ENCODE measurements at regions not wholly inside any gene's neighbourhood (a gene's known extent, or its start where the extent isn't known, plus 50 kb on each side); places are given as distances from the start of the nearest gene placed in this dataset.
A peak's percentile ranks its signal among the peaks of the same experiment; 100 is the strongest.

GRCh38 chr1:208531003-208531750 is 287.0 kb upstream of the PLXNA2 start:
- TF ChIP-seq EZH2 (IDR thresholded peaks at IDR 0.05; ENCODE audit: borderline replicate concordance, insufficient read depth, low read length, poor library complexity, severe bottlenecking) (no peak), MXI1 (conservative IDR thresholded peaks at IDR 0.05; ENCODE audit: poor library complexity, severe bottlenecking) (no peak), EP300 (conservative IDR thresholded peaks at IDR 0.05; ENCODE audit: poor library complexity, severe bottlenecking) (no peak), SMC3 (conservative IDR thresholded peaks at IDR 0.05; ENCODE audit: poor library complexity) (no peak), TAF1 (IDR thresholded peaks at IDR 0.05; ENCODE audit: low read depth) (no peak), RAD21 (conservative IDR thresholded peaks at IDR 0.05) (no peak), REST (IDR thresholded peaks at IDR 0.05; ENCODE audit: borderline replicate concordance) (no peak), POLR2AphosphoS5 (IDR thresholded peaks at IDR 0.05) (no peak)
- TF ChIP-seq, protein P1, sequence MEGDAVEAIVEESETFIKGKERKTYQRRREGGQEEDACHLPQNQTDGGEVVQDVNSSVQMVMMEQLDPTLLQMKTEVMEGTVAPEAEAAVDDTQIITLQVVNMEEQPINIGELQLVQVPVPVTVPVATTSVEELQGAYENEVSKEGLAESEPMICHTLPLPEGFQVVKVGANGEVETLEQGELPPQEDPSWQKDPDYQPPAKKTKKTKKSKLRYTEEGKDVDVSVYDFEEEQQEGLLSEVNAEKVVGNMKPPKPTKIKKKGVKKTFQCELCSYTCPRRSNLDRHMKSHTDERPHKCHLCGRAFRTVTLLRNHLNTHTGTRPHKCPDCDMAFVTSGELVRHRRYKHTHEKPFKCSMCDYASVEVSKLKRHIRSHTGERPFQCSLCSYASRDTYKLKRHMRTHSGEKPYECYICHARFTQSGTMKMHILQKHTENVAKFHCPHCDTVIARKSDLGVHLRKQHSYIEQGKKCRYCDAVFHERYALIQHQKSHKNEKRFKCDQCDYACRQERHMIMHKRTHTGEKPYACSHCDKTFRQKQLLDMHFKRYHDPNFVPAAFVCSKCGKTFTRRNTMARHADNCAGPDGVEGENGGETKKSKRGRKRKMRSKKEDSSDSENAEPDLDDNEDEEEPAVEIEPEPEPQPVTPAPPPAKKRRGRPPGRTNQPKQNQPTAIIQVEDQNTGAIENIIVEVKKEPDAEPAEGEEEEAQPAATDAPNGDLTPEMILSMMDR (IDR thresholded peaks at IDR 0.05; ENCODE audit: poor library complexity, severe bottlenecking) = no peak
- Histone ChIP-seq H3F3A (ENCODE audit: insufficient read depth, low read length, poor library complexity, severe bottlenecking) (peaks cover 17% of the 10 kb centered on the region), H3K27me3 (ENCODE audit: insufficient read depth, low read depth, low read length) (no peaks in the 10 kb centered on the region), H4K20me1 (ENCODE audit: insufficient read depth) (no peaks in the 10 kb centered on the region), H3K27ac (ENCODE audit: low read length) (peak overlapping the region; percentile 3), H3K36me3 (ENCODE audit: insufficient read depth, low read length) (no peaks in the 10 kb centered on the region), H3K4me2 (ENCODE audit: low read length) (no peak overlapping the region), H3K79me2 (replicated peaks; ENCODE audit: insufficient read depth, low read length) (no peaks in the 10 kb centered on the region), H3K9me2 (ENCODE audit: insufficient read depth, low read length) (no peaks in the 10 kb centered on the region), H3K9ac (ENCODE audit: low read length) (no peak overlapping the region), H3K4me3 (ENCODE audit: low read length) (no peak overlapping the region), H3K9me3 (ENCODE audit: low read length) (no peaks in the 10 kb centered on the region), H2AFZ (ENCODE audit: low read depth, low read length) (no peak overlapping the region)

DNA sequence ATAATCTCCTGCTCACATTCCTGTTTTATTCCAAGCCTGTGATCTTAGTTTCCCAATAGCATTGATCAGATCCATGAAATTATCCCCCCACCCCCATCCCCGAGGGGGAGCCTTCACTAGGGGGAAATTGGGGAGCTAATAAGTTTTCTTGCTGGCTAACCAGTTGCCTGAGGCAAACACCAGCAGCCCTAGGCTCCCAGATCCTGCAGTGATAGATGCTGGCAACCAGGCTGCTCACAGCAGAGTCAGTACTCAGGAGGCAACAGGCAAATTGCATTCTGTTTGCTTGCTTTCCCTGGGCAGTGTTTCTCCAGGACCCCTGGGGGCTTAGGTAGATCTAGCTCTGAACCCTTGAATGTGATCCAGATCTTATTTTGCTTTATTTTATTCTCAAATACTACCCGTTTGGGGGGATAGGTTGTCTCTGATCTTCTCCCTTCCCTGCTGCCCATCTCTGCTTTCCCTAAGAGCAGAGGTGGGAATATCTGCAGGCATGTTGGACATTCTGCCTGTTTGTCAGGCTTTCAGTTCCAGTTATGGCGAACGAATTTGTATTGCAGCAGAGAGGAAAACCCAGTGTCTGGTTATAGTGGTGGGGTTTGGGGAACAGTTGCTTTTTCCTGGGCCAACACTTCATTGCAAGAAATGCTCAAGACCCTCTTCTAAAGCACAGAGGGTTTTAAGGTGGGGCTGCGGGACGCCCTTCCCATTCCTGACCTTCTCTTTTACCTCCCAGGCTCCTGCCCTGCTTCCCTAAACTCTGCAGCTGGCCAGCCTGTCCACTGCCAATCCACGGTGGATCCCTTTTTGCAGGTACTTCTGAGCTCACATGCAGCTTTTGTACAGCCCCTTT is 289.8 kb upstream of the PLXNA2 start:
- Histone ChIP-seq H3K79me2 (replicated peaks; ENCODE audit: insufficient read depth, low read length) (no peaks in the 10 kb centered on the region), H3K27me3 (ENCODE audit: insufficient read depth, low read depth, low read length) (no peaks in the 10 kb centered on the region), H3K36me3 (ENCODE audit: insufficient read depth, low read length) (no peaks in the 10 kb centered on the region), H3K4me3 (ENCODE audit: low read length) (no peak overlapping the region), H3K9ac (ENCODE audit: low read length) (no peak overlapping the region), H3F3A (ENCODE audit: insufficient read depth, low read length, poor library complexity, severe bottlenecking) (peaks cover 4% of the 10 kb centered on the region), H4K20me1 (ENCODE audit: insufficient read depth) (no peaks in the 10 kb centered on the region), H3K4me2 (ENCODE audit: low read length) (no peak overlapping the region), H3K9me3 (ENCODE audit: low read length) (no peaks in the 10 kb centered on the region), H2AFZ (ENCODE audit: low read depth, low read length) (no peak overlapping the region), H3K9me2 (ENCODE audit: insufficient read depth, low read length) (no peaks in the 10 kb centered on the region), H3K27ac (ENCODE audit: low read length) (no peak overlapping the region)
- no peak for TF ChIP-seq POLR2AphosphoS5 (IDR thresholded peaks at IDR 0.05)
- TF ChIP-seq RAD21 (conservative IDR thresholded peaks at IDR 0.05) = no peak
- no peak for TF ChIP-seq EP300 (conservative IDR thresholded peaks at IDR 0.05; ENCODE audit: poor library complexity, severe bottlenecking)
- TF ChIP-seq TAF1 (IDR thresholded peaks at IDR 0.05; ENCODE audit: low read depth) = no peak
- TF ChIP-seq, protein P1 (IDR thresholded peaks at IDR 0.05; ENCODE audit: poor library complexity, severe bottlenecking) = no peak
- TF ChIP-seq MXI1 (conservative IDR thresholded peaks at IDR 0.05; ENCODE audit: poor library complexity, severe bottlenecking) = no peak
- no peak for TF ChIP-seq REST (IDR thresholded peaks at IDR 0.05; ENCODE audit: borderline replicate concordance)
- no peak for TF ChIP-seq SMC3 (conservative IDR thresholded peaks at IDR 0.05; ENCODE audit: poor library complexity)
- no peak for TF ChIP-seq EZH2 (IDR thresholded peaks at IDR 0.05; ENCODE audit: borderline replicate concordance, insufficient read depth, low read length, poor library complexity, severe bottlenecking)
